MCF 10A (cell line): ENCODE measurements at regions not wholly inside any gene's neighbourhood (a gene's known extent, or its start where the extent isn't known, plus 50 kb on each side); places are given as distances from the start of the nearest gene placed in this dataset.
A peak's percentile ranks its signal among the peaks of the same experiment; 100 is the strongest.

Experiments used
- BruUV-seq: library from RNA; stranded (reverse); fragments of 400-500 nt; replicated peaks from 2 replicates; lab custom pipeline; 2021; lab: Mats Ljungman, UMichigan
- CTCF ChIA-PET: fragments of 300-600 bp; sonication (Branson Sonifier 250); formaldehyde crosslinking; extraction: SDS; loops from one replicate; lab custom pipeline; 2021; ENCODE audit warnings: antibody characterized with exemption, inconsistent platforms; lab: Yijun Ruan, JAX
- POLR2A ChIA-PET: fragments of 300-600, 350-650 bp; sonication (Branson Sonifier 250); formaldehyde crosslinking; extraction: SDS; loops from one replicate; lab custom pipeline; 2020; ENCODE audit warnings: antibody characterized with exemption, inconsistent platforms; lab: Yijun Ruan, JAX
- DNase-seq: peaks from one replicate; pipeline ENCODE4 v3.0.0-alpha.2; 2018; ENCODE audit not compliant: unreplicated experiment
- H3K27ac Mint-ChIP-seq: one replicate; pipeline ENCODE4 v1.8.0; 2022; ENCODE audit warnings: mild to moderate bottlenecking, low read depth, mixed read lengths; ENCODE audit not compliant: unreplicated experiment
- H3K27me3 Mint-ChIP-seq: one replicate; pipeline ENCODE4 v1.8.0; 2022; ENCODE audit warnings: mixed read lengths; ENCODE audit not compliant: insufficient read depth, unreplicated experiment
- H3K36me3 Mint-ChIP-seq: one replicate; pipeline ENCODE4 v1.8.0; 2022; ENCODE audit warnings: mild to moderate bottlenecking, moderate library complexity, mixed read lengths; ENCODE audit not compliant: insufficient read depth, unreplicated experiment
- H3K4me1 Mint-ChIP-seq: one replicate; pipeline ENCODE4 v1.8.0; 2022; ENCODE audit warnings: mixed read lengths; ENCODE audit not compliant: insufficient read depth, unreplicated experiment
- H3K4me3 Mint-ChIP-seq: one replicate; pipeline ENCODE4 v1.8.0; 2022; ENCODE audit warnings: mild to moderate bottlenecking, moderate library complexity, mixed read lengths; ENCODE audit not compliant: unreplicated experiment
- H3K9me3 Mint-ChIP-seq: one replicate; pipeline ENCODE4 v1.8.0; 2022; ENCODE audit warnings: mixed read lengths; ENCODE audit not compliant: unreplicated experiment
- intact Hi-C: fragments of 100-400 bp; cut with micrococcal nuclease; formaldehyde crosslinking; loops from 2 replicates; pipeline ENCODE4 v1.14.1; 2022
- TF ChIP-seq, protein P1 (sequence below): fragments of 200-600 bp; IDR thresholded peaks from one replicate; pipeline ENCODE4 v1.8.0; 2022; ENCODE audit warnings: antibody characterized with exemption, mild to moderate bottlenecking; ENCODE audit not compliant: unreplicated experiment

DNA sequence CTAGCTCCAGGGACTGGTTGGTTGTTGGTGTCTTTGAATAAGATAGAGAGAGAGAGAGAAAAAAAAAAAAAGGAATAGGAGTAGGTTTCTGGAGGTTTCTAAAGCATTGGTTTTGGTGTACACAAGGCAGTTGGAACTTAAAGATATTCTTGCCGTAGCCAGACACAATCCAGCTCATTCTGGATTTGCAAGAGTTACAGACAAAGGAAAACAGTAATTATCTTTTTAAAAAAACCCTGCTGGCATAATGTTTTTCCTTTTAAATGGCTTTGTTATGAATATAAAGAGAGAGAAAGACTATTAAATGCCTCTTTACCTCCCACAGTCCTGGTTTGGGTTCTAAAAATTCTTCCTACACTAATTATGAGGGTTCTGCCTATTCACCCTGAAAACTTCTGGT lies 120.4 kb upstream of the RAG2 start:
- BruUV-seq, result no TSS peak

DNA sequence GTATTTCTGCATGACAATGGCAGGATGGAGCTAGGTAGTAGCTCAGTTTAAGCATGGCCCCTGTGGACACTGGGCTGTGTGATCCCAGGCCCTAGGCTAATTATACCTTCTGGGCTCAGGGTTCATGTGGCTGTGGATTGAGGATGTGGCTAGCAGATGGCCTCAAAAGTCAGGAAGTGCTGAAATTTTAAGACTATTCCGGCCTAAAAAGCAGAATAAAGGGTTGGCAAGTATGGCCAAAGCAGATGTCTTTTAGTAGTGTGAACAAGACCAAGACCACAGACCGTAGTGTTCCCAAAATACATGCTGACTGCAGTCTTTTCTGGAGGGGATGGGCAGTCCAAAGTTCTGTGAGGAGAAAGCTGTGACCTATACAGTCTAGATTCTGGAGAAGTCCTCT lies 115.7 kb upstream of the RAG2 start:
- ChIA-PET POLR2A (no interaction called here), CTCF (interaction anchor here (0.7 to 5.1 kb wide), 4 partner anchors 11 to 35 kb away, joined by 3 to 46 read pairs (median 7); no protein-coding TSS in a partner anchor)
- no peak overlapping the region for H3K4me3 Mint-ChIP-seq
- H3K9me3 Mint-ChIP-seq, result no peaks in the 10 kb centered on the region
- TF ChIP-seq, protein P1, sequence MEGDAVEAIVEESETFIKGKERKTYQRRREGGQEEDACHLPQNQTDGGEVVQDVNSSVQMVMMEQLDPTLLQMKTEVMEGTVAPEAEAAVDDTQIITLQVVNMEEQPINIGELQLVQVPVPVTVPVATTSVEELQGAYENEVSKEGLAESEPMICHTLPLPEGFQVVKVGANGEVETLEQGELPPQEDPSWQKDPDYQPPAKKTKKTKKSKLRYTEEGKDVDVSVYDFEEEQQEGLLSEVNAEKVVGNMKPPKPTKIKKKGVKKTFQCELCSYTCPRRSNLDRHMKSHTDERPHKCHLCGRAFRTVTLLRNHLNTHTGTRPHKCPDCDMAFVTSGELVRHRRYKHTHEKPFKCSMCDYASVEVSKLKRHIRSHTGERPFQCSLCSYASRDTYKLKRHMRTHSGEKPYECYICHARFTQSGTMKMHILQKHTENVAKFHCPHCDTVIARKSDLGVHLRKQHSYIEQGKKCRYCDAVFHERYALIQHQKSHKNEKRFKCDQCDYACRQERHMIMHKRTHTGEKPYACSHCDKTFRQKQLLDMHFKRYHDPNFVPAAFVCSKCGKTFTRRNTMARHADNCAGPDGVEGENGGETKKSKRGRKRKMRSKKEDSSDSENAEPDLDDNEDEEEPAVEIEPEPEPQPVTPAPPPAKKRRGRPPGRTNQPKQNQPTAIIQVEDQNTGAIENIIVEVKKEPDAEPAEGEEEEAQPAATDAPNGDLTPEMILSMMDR, result no peak
- H3K27ac Mint-ChIP-seq, result no peak overlapping the region
- H3K4me1 Mint-ChIP-seq, result no peaks in the 10 kb centered on the region
- H3K27me3 Mint-ChIP-seq, result peaks cover 38% of the 10 kb centered on the region
- no TSS peak for BruUV-seq
- intact Hi-C loops, result no loop called here
- H3K36me3 Mint-ChIP-seq, result no peaks in the 10 kb centered on the region
- no peak for DNase-seq

More for the DNA sequence above, 120.4 kb upstream of the RAG2 start:
- H3K36me3 Mint-ChIP-seq, result peaks cover 5% of the 10 kb centered on the region
- H3K4me3 Mint-ChIP-seq, result no peak overlapping the region
- no peaks in the 10 kb centered on the region for H3K4me1 Mint-ChIP-seq
- intact Hi-C loops, result no loop called here
- TF ChIP-seq, protein P1, result no peak
- ChIA-PET CTCF (interaction anchor here (0.9 to 2.4 kb wide), 3 partner anchors 15 to 30 kb away, joined by 3 to 12 read pairs (median 3); no protein-coding TSS in a partner anchor), POLR2A (no interaction called here)
- no peak for DNase-seq
- H3K9me3 Mint-ChIP-seq, result no peaks in the 10 kb centered on the region
- peaks cover 18% of the 10 kb centered on the region for H3K27me3 Mint-ChIP-seq
- H3K27ac Mint-ChIP-seq, result no peak overlapping the region

DNA sequence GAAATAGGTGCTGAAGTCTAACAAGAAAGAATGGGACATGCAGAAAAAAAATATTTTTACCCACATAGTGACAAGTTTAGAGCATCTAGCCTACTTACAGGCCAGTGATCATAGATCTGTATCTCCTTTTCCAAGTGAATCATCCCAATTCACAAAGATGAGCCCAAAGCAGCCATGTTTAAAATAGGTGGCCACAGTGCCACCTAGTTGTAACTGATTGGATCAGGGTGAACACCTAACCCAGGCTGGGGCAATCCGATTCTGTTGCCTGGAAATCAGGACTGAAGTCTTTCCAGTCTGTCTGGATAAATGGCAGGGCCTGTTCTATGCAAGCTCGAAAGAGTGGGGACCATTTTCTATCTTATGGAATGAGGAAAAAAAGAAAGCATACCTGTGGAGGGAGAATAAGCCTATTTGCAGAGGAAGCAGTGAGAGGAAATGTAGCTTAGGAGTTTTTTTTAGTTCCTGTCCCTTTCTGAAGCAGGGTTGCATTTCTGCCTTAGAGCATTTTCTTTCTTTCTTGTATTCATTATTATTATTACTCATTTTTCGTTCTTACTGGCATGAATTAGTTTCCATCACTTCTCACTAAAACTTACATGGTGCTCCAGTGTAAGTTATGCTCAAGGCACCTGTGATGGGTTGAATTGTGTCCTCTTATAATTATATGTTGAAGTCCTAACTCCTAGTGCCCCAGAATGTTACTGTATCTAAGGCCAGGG lies 113.2 kb upstream of the RAG2 start:
- Mint-ChIP-seq H3K9me3 (no peaks in the 10 kb centered on the region), H3K27me3 (peaks cover 36% of the 10 kb centered on the region), H3K4me3 (no peak overlapping the region), H3K36me3 (no peaks in the 10 kb centered on the region), H3K27ac (no peak overlapping the region), H3K4me1 (no peaks in the 10 kb centered on the region)
- CTCF ChIA-PET, result interaction anchor here (0.6 to 5.1 kb wide), 4 partner anchors 9 to 893 kb away, joined by 3 to 57 read pairs (median 26); no protein-coding TSS in a partner anchor
- TF ChIP-seq, protein P1, result no peak
- intact Hi-C loops, result no loop called here
- POLR2A ChIA-PET, result interaction anchor here (0.5 kb wide), 1 partner anchor 351 kb away, joined by 3 read pairs; no protein-coding TSS in a partner anchor
- DNase-seq, result peak; percentile 18
- BruUV-seq, result no TSS peak
